ENCODE measurements at regions not wholly inside any gene's neighbourhood (a gene's known extent, or its start where the extent isn't known, plus 50 kb on each side); places are given as distances from the start of the nearest gene placed in this dataset.

DNA sequence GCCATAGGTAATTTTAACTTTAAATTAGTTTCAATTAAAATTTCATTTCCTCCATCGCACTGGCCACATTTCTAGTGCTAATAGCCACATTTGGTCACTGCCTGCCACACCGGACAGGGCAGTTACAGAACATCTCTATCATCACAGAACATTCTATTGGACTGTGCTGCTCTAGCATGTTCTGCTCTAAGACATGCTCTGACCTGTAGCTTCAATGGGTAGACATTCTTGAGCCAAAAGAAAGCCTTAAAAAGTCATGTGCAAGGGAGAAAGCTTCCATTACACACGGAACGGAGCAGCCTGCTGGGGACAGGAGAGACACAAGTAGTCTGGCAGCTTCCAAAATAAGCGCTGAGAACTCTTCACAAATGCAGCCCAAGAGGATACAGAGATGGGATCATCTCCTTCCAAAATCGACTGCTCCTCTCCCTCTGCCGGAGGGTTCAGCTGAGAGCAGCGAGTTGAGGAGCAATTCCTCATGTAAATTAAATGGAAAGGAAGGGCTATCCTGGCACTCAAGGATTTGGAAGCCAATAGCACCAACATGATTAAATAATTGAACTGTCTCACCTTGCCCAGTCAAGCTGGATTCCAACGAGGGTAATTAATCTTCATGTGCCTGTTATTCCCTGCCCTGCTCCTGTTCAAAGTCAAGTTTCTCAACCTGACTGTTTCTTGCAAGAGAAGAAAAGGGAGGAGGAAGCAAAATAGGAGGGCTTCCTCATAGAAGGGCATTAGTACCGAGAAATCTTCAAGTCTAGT is 336.4 kb upstream of the NOCT start:
- TF ChIP-seq POLR2A (IDR thresholded peaks at IDR 0.05; ENCODE audit: low read length) (no peak), GATA1 (IDR thresholded peaks at IDR 0.05; ENCODE audit: low read depth, low read length) (no peak)
